Left lung (tissue), 4 donors: ENCODE measurements at regions not wholly inside any gene's neighbourhood (a gene's known extent, or its start where the extent isn't known, plus 50 kb on each side); places are given as distances from the start of the nearest gene placed in this dataset.

Experiments used
- ATAC-seq: fragments of 200-7000 bp; cut with Tn5 transposase; one replicate; pipeline ENCODE4 v1.9.1; 2020; ENCODE audit warnings: moderate library complexity
- DNase-seq, 4 donors: peaks; one replicate each; pipeline ENCODE4 v3.0.0-alpha.2; 2013 to 2020
- H3K27ac ChIP-seq, 2 donors: fragments of 200-600 bp; sonication (generic) in 1 of 2; one replicate each; pipeline versions ENCODE4 v1.5.0 to v1.8.0; 2020 to 2021
- H3K27me3 ChIP-seq, 2 donors: fragments of 200-600 bp; sonication (generic) in 1 of 2; one replicate each; pipeline versions ENCODE4 v1.5.0 to v1.8.0; 2020 to 2021
- H3K36me3 ChIP-seq, 2 donors: fragments of 200-600 bp; sonication (generic) in 1 of 2; one replicate each; pipeline versions ENCODE4 v1.5.0 to v1.8.0; 2020 to 2021
- H3K4me1 ChIP-seq, 2 donors: fragments of 200-600 bp; one replicate each; pipeline ENCODE4 v1.8.0; 2021
- H3K4me3 ChIP-seq, 2 donors: fragments of 200-600 bp; sonication (generic) in 1 of 2; one replicate each; pipeline versions ENCODE4 v1.5.0 to v1.8.0; 2020 to 2021; ENCODE audit warnings: mild to moderate bottlenecking in 1 of 2
- H3K9me3 ChIP-seq, 2 donors: fragments of 200-600 bp; sonication (generic) in 1 of 2; one replicate each; pipeline versions ENCODE4 v1.5.0 to v1.8.0; 2020 to 2021
- CTCF ChIP-seq, 2 donors: fragments of 200-600 bp; sonication (generic) in 1 of 2; IDR thresholded peaks; one replicate each; pipeline versions ENCODE4 v1.5.0 to v1.8.0; 2021; ENCODE audit warnings: antibody characterized with exemption in 2 of 2
- intact Hi-C, 2 donors: fragments of 100-400 bp; cut with DNase I; formaldehyde crosslinking; loops; one replicate each; pipeline versions ENCODE4 v1.11.2 to v1.14.2; 2022
- donor health status: DM: no; HTN: yes; CAD: no.
- donor health status: DM: no; HTN: no; CAD: no.

GRCh38 chr11:11748706-11749365, 92.9 kb upstream of the USP47 start:
- H3K27me3 ChIP-seq = no peaks in the 10 kb centered on the region
- DNase-seq (no peak), ATAC-seq (no peak)
- H3K27ac ChIP-seq = no peak overlapping the region
- H3K4me3 ChIP-seq = no peak overlapping the region
- TF ChIP-seq CTCF (IDR thresholded peaks at IDR 0.05) = no peak
- no peaks in the 10 kb centered on the region for H3K9me3 ChIP-seq
- H3K36me3 ChIP-seq = no peaks in the 10 kb centered on the region
- intact Hi-C loops = no loop called here
- H3K4me1 ChIP-seq = no peaks in the 10 kb centered on the region

- ATAC-seq = no peak
- H3K36me3 ChIP-seq = no peaks in the 10 kb centered on the region
- H3K27me3 ChIP-seq = no peaks in the 10 kb centered on the region
- no peak for DNase-seq
- H3K4me1 ChIP-seq = no peaks in the 10 kb centered on the region
- H3K9me3 ChIP-seq = no peaks in the 10 kb centered on the region
- H3K4me3 ChIP-seq = no peak overlapping the region
- intact Hi-C loops = no loop called here
- no peak for TF ChIP-seq CTCF (IDR thresholded peaks at IDR 0.05)
- H3K27ac ChIP-seq = no peak overlapping the region
Observed at GRCh38 chr11:11747570-11747969, 94.2 kb upstream of the USP47 start.

GRCh38 chr11:11746449-11746848, 95.3 kb upstream of the USP47 start:
- TF ChIP-seq CTCF (IDR thresholded peaks at IDR 0.05) = no peak
- no peak for DNase-seq
- H3K27ac ChIP-seq = no peak overlapping the region
- no peaks in the 10 kb centered on the region for H3K4me1 ChIP-seq
- no peaks in the 10 kb centered on the region for H3K9me3 ChIP-seq
- no peak overlapping the region for H3K4me3 ChIP-seq
- intact Hi-C loops = no loop called here
- H3K36me3 ChIP-seq = no peaks in the 10 kb centered on the region
- no peak for ATAC-seq
- no peaks in the 10 kb centered on the region for H3K27me3 ChIP-seq

GRCh38 chr11:11743216-11743615, 98.6 kb upstream of the USP47 start:
- TF ChIP-seq CTCF (IDR thresholded peaks at IDR 0.05) = no peak
- Histone ChIP-seq H3K4me3 (no peak overlapping the region), H3K27me3 (no peaks in the 10 kb centered on the region), H3K4me1 (no peaks in the 10 kb centered on the region), H3K27ac (no peak overlapping the region), H3K9me3 (no peaks in the 10 kb centered on the region), H3K36me3 (no peaks in the 10 kb centered on the region)
- DNase-seq (no peak), ATAC-seq (no peak)
- intact Hi-C loops = no loop called here

- H3K36me3 ChIP-seq = no peaks in the 10 kb centered on the region
- intact Hi-C loops = no loop called here
- no peak overlapping the region for H3K27ac ChIP-seq
- TF ChIP-seq CTCF (IDR thresholded peaks at IDR 0.05) = no peak
- no peaks in the 10 kb centered on the region for H3K4me1 ChIP-seq
- H3K27me3 ChIP-seq = no peaks in the 10 kb centered on the region
- DNase-seq (no peak), ATAC-seq (no peak)
- H3K9me3 ChIP-seq = no peaks in the 10 kb centered on the region
- H3K4me3 ChIP-seq = no peak overlapping the region
Observed at GRCh38 chr11:11742486-11742885, 99.3 kb upstream of the USP47 start.
